Keratinocyte (primary cell): ENCODE measurements at regions not wholly inside any gene's neighbourhood (a gene's known extent, or its start where the extent isn't known, plus 50 kb on each side); places are given as distances from the start of the nearest gene placed in this dataset.
A peak's percentile ranks its signal among the peaks of the same experiment; 100 is the strongest.

Experiments used
- DNase-seq: peaks from one replicate; pipeline ENCODE4 v3.0.0-alpha.2; 2011; ENCODE audit warnings: low read depth, missing footprints, low spot score
- FAIRE-seq: peaks from 2 replicates; lab custom pipeline; 2011; peaks lifted over from hg19 to GRCh38; lab: Jason Lieb, UNC
- H2AFZ ChIP-seq: 2 replicates; pipeline ENCODE4 v1.6.0; 2012; ENCODE audit warnings: low read length, control low read depth, inconsistent platforms; ENCODE audit not compliant: control insufficient read depth
- H3K27ac ChIP-seq: 2 replicates; pipeline ENCODE4 v1.5.1; 2011; ENCODE audit warnings: low read length; ENCODE audit not compliant: control insufficient read depth, insufficient read depth
- H3K27me3 ChIP-seq: 3 replicates; pipeline ENCODE4 v1.6.0; 2011; ENCODE audit warnings: low read length; ENCODE audit not compliant: control insufficient read depth, insufficient read depth; ENCODE audit errors: extremely low read depth
- H3K36me3 ChIP-seq, 2 experiments: 2 replicates in 1 of 2; 3 replicates in 1 of 2; pipeline ENCODE4 v1.5.1; 2011; ENCODE audit warnings: low read length in 2 of 2, mild to moderate bottlenecking in 1 of 2; ENCODE audit not compliant: control insufficient read depth in 2 of 2, insufficient read depth in 2 of 2; ENCODE audit errors: extremely low read depth in 1 of 2
- H3K4me1 ChIP-seq: 3 replicates; pipeline ENCODE4 v1.5.1; 2011; ENCODE audit warnings: low read length; ENCODE audit not compliant: control insufficient read depth, insufficient read depth; ENCODE audit errors: extremely low read depth
- H3K4me2 ChIP-seq: 3 replicates; pipeline ENCODE4 v1.6.0; 2011; ENCODE audit warnings: low read depth, low read length; ENCODE audit not compliant: control insufficient read depth, insufficient read depth; ENCODE audit errors: extremely low read depth
- H3K4me3 ChIP-seq, 3 experiments: fragments of 200-600 bp in 1 of 3; sonication (generic) in 1 of 3; 2 replicates in 2 of 3; 3 replicates in 1 of 3; pipeline ENCODE4 v1.5.1; 2011 to 2016; ENCODE audit warnings: low read length in 3 of 3, mild to moderate bottlenecking in 3 of 3, control low read depth in 2 of 3, inconsistent platforms in 1 of 3, low read depth in 1 of 3, mixed read lengths in 1 of 3, mixed run types in 1 of 3, moderate library complexity in 1 of 3; ENCODE audit not compliant: control insufficient read depth in 2 of 3, insufficient read depth in 2 of 3; ENCODE audit errors: extremely low read depth in 1 of 3
- H3K79me2 ChIP-seq: 2 replicates; pipeline ENCODE4 v1.6.0; 2012; ENCODE audit warnings: low read length; ENCODE audit not compliant: control insufficient read depth, insufficient read depth
- H3K9ac ChIP-seq: 3 replicates; pipeline ENCODE4 v1.6.0; 2011; ENCODE audit warnings: low read length; ENCODE audit not compliant: control insufficient read depth, insufficient read depth; ENCODE audit errors: extremely low read depth
- H3K9me1 ChIP-seq: 3 replicates; pipeline ENCODE4 v1.6.0; 2011; ENCODE audit warnings: low read length; ENCODE audit not compliant: control insufficient read depth, insufficient read depth; ENCODE audit errors: extremely low read depth
- H3K9me3 ChIP-seq: 2 replicates; pipeline ENCODE4 v1.5.1; 2012; ENCODE audit warnings: low read depth, low read length; ENCODE audit not compliant: control insufficient read depth
- H4K20me1 ChIP-seq: 3 replicates; pipeline ENCODE4 v1.6.0; 2011; ENCODE audit warnings: low read length; ENCODE audit not compliant: control insufficient read depth, insufficient read depth; ENCODE audit errors: extremely low read depth
- EZH2 ChIP-seq: IDR thresholded peaks from one replicate; pipeline ENCODE4 v1.6.1; 2012; ENCODE audit warnings: inconsistent platforms, mild to moderate bottlenecking, low read length, moderate library complexity
- dilution Hi-C: fragments of 300-500 bp; cut with MboI; formaldehyde crosslinking; loops from one replicate; pipeline ENCODE4 v1.7.0; 2020; ENCODE audit warnings: low sequenced_read_pairs; ENCODE audit not compliant: extremely low pct_ligation_motif_present
- TF ChIP-seq, protein P1 (sequence below), 3 experiments: IDR thresholded peaks in 1 of 3; conservative IDR thresholded peaks in 1 of 3; optimal IDR thresholded peaks in 1 of 3; 2 replicates in 2 of 3; 3 replicates in 1 of 3; pipeline versions ENCODE3 to v1.5.1; 2011; ENCODE audit warnings: low read length in 3 of 3, mild to moderate bottlenecking in 3 of 3, moderate library complexity in 2 of 3, control low read depth in 1 of 3, inconsistent platforms in 1 of 3; ENCODE audit not compliant: insufficient read depth in 2 of 3; ENCODE audit errors: extremely low read depth in 1 of 3

DNA sequence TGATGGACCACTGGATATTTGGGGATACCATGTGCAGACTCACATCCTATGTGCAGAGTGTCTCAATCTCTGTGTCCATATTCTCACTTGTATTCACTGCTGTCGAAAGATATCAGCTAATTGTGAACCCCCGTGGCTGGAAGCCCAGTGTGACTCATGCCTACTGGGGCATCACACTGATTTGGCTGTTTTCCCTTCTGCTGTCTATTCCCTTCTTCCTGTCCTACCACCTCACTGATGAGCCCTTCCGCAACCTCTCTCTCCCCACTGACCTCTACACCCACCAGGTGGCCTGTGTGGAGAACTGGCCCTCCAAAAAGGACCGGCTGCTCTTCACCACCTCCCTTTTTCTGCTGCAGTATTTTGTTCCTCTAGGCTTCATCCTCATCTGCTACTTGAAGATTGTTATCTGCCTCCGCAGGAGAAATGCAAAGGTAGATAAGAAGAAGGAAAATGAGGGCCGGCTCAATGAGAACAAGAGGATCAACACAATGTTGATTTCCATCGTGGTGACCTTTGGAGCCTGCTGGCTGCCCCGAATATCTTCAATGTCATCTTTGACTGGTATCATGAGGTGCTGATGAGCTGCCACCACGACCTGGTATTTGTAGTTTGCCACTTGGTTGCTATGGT is 54.5 kb upstream of the HNRNPA0 start:
- no peaks in the 10 kb centered on the region for H3K9me3 ChIP-seq
- no peaks in the 10 kb centered on the region for H3K9me1 ChIP-seq
- H3K4me2 ChIP-seq: no peak overlapping the region
- TF ChIP-seq, protein P1, sequence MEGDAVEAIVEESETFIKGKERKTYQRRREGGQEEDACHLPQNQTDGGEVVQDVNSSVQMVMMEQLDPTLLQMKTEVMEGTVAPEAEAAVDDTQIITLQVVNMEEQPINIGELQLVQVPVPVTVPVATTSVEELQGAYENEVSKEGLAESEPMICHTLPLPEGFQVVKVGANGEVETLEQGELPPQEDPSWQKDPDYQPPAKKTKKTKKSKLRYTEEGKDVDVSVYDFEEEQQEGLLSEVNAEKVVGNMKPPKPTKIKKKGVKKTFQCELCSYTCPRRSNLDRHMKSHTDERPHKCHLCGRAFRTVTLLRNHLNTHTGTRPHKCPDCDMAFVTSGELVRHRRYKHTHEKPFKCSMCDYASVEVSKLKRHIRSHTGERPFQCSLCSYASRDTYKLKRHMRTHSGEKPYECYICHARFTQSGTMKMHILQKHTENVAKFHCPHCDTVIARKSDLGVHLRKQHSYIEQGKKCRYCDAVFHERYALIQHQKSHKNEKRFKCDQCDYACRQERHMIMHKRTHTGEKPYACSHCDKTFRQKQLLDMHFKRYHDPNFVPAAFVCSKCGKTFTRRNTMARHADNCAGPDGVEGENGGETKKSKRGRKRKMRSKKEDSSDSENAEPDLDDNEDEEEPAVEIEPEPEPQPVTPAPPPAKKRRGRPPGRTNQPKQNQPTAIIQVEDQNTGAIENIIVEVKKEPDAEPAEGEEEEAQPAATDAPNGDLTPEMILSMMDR (optimal IDR thresholded peaks at IDR 0.05 in 1 of 3, IDR thresholded peaks at IDR 0.05 in 1 of 3, conservative IDR thresholded peaks at IDR 0.05 in 1 of 3; ENCODE audit: extremely low read depth in 1 of 3, insufficient read depth in 2 of 3, low read length in 3 of 3): no peak
- TF ChIP-seq EZH2: no peak
- FAIRE-seq: peak; percentile 73
- H3K27ac ChIP-seq: no peak overlapping the region
- H4K20me1 ChIP-seq: no peaks in the 10 kb centered on the region
- no peaks in the 10 kb centered on the region for H3K4me1 ChIP-seq
- no peaks in the 10 kb centered on the region for H3K36me3 ChIP-seq
- H2AFZ ChIP-seq: no peak overlapping the region
- no peaks in the 10 kb centered on the region for H3K27me3 ChIP-seq
- H3K4me3 ChIP-seq: no peak overlapping the region
- H3K79me2 ChIP-seq: no peaks in the 10 kb centered on the region
- H3K9ac ChIP-seq: no peak overlapping the region
- DNase-seq: no peak
- dilution Hi-C loops: no loop called here

DNA sequence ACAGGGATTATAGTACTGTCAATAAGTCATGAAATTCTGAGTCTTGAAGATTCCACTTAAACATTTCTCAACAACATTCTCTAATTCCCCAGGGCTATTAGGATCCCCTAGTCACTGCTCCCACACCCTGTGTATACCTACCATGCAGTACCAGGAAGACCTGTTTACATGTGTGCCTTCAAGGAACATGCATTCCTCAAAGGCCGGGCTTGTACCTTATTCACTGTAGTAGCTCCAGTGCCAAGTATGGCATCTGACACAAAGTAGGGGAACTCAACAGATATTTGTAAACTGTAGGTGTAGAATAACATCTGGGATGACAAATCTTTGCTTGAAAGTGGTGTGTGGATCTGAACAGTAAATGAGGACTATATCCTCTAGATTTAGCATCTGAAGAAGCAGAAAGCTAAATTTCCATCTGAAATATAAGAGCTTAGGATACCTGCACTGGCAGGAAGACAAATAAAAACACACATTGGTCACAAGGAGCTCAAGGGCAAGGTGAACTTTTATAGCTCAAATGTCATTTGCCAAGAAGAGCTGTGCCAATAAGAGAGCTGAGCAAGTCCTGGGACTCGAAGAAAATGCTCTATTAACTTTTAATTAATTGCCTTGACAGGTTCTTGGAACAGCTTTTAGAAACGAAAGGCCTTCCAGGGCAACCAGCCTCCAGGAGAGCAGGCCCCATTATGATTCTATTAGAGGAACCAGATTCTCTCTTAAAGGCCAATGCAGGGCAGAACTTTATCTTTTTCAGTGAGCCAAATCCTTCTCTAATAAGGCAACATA is 52.3 kb upstream of the MYOT start:
- no peak for TF ChIP-seq EZH2
- TF ChIP-seq, protein P1 (optimal IDR thresholded peaks at IDR 0.05 in 1 of 3, IDR thresholded peaks at IDR 0.05 in 1 of 3, conservative IDR thresholded peaks at IDR 0.05 in 1 of 3; ENCODE audit: extremely low read depth in 1 of 3, insufficient read depth in 2 of 3, low read length in 3 of 3): no peak
- no peaks in the 10 kb centered on the region for H3K4me1 ChIP-seq
- no peaks in the 10 kb centered on the region for H4K20me1 ChIP-seq
- H3K9me3 ChIP-seq: no peaks in the 10 kb centered on the region
- no peak overlapping the region for H3K27ac ChIP-seq
- no peak overlapping the region for H3K4me3 ChIP-seq
- H3K9ac ChIP-seq: no peak overlapping the region
- no peaks in the 10 kb centered on the region for H3K36me3 ChIP-seq
- no peaks in the 10 kb centered on the region for H3K79me2 ChIP-seq
- H2AFZ ChIP-seq: no peak overlapping the region
- H3K27me3 ChIP-seq: no peaks in the 10 kb centered on the region
- no peak overlapping the region for H3K4me2 ChIP-seq
- H3K9me1 ChIP-seq: no peaks in the 10 kb centered on the region
- dilution Hi-C loops: no loop called here
- FAIRE-seq (no peak), DNase-seq (no peak)
